ENCODE measurements at regions not wholly inside any gene's neighbourhood (a gene's known extent, or its start where the extent isn't known, plus 50 kb on each side); places are given as distances from the start of the nearest gene placed in this dataset.
A peak's percentile ranks its signal among the peaks of the same experiment; 100 is the strongest.

DNA sequence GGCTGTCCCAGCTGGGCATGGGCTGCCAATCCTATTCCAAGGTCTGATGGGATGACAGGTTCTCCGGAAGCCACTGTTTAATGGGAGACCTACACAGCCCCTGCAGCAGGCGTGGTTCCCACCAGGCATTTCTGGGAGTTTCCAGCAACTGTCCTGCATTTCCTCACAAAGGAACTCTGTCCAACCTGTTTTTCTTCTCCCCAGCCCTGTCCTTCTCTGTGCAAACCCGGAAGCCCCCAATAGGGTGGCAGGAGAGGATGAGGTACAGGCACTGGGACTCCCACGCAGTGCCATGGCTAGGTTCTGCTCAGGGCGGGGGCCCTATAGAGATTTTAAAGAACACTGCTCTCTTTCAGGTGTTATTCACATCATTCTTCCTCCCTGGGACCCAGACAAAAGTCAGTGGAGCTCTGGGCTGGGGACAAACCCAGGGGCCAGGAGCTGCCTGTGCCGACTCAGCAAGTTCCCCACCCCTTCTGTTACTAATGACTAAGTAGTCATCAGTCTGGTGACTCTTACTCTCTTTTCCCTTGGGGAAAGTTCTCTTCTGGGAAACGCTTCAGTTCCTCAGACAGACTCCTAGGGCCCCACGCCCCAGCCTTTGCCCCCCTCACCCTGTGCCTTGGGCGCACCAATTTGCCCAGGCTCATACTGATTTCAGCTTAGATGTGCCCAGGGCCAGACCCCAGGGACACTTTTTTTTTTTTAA, 97.7 kb downstream of the CD47 start:
- DNase-seq, result peak; percentile 53

DNA sequence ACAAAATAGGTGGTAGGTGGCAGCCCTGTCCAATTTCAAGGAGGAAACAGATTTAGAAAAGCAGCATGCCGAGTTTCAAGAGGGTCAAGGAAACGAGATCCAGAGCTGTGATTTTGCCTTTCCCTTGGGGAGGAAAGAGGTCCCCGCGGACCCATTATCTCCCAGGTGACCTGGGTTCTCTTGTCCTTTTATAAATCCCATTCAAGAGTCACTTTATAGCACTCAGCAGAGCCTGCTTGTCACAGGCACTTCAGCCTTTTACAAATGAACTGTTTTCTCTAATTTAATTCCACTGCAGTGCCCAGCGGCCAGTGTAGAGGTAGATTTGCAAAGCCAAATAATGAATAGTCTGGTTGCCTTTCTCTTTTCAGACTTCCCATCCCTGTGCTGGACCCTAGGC, 99.9 kb downstream of the CD47 start:
- DNase-seq, result no peak

DNA sequence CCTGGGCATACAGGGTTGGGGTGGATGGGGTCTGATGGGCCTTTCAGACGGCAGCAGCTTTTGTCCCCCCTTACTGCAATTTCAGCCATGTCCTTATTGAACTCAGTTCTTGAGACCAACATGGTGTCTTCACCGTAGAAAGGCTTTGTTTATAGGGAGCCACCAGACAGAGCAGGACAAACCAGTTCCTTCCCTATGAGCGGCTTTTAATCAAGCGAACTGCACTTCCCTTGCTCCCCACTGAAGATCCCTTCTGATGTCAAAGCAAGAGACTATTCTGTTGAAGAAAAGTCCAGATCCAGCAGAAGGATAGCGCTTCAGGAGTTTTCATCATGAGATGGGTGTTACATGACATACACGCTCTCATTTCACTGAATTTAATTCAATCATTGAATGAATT, 100.4 kb downstream of the CD47 start:
- DNase-seq, result no peak

DNA sequence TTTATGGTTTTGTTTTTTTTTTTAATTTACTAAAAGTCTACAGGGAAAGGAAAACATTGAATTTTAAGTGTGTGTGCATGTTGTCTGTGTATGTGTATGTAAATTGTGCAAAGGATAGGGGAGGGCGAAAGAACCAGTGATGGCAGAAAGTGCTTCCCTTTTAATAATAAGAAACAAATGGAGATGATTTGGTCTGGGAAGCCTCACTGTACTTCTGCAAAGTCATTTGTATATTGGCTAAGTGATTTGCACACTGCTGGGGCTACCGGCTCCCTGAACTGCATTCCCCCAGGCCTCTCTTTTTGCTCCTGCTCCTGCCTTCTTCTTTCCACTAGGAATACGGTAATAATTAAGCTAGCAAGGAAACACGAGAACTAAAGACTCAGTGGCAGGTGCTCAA, 101.2 kb downstream of the CD47 start:
- DNase-seq, result no peak

DNA sequence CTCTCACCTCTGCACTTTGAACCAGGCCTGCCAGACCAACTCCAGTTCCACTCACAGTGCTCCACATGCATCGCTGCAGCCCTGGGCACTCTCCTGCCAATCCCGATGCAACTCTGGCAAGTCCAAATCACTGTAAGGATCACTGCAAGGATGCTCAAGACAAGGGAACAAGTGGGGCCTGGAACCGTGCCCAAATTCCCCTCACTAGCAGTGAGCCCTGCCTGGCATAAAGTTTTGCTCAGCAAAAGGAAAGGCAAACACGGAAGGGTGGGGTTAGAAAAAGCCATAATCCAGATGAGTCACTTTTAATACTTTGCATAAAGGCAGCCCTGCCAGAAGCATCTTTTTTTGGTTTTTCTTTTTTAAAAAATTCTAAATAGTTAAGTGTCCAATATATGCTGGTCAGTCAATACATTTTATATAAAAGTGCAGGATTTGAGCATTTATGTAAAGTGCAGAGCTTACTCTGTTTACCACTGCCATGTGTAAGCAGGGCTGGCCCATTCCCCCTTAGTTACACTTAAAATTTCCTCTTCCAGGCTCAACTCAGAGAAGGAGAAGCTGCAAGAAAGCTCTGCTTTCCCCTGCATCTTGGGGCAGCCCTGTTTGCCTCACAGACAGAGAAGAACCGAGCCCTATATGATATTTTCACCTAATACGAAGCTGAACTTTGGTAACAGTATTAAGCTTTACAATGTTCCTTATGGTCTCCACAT, 102.2 kb downstream of the CD47 start:
- DNase-seq, result peak; percentile 71

DNA sequence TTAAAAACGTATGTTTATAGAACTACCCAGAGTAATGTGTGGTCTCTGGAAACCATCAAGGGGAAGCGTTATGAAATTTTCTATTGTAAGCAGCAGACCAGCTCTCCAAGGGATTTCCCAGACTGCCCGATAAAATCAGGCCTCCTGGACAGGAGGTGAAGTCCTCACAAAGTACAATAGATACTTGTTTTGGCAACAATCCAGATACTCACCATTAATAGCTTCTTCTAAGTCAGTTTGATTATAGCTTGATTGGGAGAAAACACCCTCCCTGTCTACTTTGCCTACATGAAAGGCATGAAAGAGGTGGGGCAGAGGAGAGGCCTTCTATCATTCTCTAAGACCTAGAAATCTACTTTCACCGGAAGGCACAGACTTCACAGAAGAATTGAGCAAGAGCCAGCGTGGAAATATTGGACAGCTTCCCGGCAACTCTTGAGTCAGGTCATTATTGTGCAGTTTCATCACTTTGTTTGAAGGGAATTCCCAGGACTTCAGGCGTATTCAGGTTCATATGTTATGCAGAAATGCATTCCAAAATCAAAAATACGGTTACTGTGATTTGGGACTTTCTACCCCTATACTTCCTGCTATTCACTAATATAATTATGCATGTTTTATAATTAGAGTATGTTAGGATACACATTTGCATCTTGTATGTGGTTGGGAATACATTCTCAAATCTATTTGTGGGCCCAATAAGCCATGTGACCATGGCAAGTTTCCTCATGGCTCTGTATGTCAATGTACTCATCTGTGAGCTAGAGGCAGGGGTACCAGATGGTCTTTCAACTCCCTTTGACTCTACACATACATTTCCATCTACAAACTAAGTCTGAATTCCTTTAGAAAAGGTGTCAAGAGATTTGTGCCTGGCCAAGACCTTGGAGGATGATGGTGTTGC, 103.5 kb downstream of the CD47 start:
- DNase-seq, result peak; percentile 96

DNA sequence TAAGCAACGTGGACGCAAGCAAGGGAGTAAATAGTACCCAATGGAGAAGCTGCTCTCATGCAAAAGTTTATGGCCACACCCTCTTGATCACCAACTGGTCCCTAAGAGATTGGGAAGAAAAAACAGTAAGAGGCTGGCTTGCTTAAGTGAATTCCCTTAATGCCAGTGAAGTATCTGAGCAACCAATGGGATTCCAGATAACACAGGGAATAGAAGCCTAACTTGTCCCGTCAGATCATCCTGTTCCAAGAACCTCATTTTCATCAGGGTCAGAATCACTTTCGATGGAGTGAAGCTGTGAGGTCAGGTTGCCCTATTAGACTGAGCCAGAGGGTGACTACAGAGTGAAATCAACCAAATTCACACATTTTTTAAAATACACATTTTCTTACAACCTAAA, 104.3 kb downstream of the CD47 start:
- no peak for DNase-seq

DNA sequence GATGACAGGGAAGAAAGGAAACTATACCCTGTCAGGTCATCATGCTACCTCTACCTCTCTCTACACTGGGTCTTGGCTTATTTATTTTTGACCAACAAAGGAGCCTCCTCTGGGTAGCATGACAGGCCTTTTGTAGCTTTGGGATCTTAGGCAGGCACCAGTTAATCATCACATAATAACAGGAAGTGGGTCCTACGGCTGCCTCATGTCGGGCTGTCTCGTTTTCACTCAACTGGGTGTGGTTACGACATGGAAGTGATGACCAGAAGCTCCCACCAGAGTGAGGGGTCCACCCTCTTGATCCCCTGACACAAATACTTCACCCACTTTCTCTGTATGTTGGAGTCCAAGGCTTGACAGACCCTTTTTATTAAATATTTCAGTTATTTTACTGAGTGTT, 105.3 kb downstream of the CD47 start:
- no peak for DNase-seq

DNA sequence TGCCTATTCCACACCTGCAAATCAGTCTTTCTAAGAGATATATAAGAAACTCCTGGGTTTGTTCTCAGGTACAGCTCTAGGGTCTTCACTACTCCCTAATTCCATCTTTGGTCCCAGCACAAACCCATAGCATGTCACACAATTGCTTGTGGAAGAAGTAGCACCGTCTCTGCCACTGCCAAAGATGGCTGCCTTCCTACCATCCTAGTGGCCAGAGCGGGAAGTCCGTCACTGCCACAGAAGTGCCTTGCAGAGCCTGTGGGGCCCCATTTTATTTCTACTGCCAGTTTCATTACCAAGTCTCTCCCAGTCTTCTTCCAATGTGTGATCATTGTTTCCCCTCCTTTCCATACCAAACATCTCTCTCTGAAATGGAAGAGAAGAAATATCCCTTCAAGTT, 107.6 kb downstream of the CD47 start:
- no peak for DNase-seq

DNA sequence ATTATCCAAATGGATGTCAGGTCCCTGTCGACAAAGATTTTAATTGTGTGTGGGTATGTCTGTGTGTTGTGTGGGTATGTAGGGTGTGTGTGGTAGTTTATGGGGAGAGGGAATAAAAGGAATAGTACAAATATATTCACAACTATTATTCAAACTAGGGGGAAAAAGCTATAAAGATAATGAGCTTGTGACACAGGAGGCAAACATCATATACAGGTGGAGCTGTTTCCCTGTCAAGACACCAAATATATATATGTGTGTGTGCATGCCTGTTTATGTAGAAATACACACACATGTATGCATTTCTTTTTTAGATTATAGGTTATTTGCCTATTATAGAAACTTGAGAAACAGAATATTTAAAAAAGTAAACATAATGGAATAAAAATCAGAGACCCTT, 108.7 kb downstream of the CD47 start:
- no peak for DNase-seq

DNA sequence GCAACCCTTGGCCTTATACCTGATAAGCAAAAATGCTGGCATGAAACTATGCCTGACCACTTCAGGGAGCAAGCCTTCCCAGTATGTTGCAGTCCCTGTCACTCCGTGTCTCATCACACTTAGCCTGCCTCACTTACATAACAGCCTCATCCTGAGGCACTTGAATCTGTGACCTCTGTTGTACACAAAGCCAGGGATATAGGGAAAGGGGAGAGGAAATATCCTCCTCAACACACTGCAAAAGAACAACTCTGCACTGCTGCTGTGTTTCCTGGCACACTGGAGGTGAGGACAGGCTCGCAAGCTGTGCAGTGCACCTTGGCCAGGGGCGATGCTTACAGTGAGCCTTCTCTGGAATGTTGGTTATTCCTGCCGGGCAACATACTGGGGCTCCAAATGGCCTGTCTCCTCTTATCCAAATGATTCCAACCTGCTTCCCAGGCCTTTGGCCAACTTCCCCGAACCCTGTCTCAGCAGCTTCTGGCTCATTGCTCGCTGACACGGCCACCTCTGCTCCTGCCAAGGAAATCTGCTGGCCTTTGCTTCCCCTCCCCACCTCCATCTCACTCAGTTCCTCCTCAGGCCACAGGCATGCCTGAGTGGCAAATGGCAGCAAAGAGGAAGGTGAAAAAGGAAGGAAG, 109.2 kb downstream of the CD47 start:
- no peak for DNase-seq

DNA sequence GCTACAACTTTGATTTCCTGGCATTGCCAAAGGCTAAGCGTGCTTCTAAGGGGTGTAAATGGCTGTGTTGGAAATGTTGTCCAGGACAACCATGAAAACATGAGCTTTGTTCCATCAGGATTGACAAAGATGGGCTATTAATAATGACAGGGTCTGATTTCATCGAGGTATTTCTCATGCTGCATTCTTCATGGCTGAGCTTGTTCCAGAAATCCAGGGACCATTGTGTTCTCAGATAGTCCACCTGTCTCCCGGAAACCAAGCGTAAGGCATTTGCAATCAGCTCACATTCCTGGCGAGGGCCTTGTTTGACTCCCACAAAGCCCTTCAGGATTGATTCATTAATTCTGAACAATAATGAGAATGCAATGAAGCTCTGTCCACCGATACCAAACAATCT, 111.3 kb downstream of the CD47 start:
- no peak for DNase-seq

DNA sequence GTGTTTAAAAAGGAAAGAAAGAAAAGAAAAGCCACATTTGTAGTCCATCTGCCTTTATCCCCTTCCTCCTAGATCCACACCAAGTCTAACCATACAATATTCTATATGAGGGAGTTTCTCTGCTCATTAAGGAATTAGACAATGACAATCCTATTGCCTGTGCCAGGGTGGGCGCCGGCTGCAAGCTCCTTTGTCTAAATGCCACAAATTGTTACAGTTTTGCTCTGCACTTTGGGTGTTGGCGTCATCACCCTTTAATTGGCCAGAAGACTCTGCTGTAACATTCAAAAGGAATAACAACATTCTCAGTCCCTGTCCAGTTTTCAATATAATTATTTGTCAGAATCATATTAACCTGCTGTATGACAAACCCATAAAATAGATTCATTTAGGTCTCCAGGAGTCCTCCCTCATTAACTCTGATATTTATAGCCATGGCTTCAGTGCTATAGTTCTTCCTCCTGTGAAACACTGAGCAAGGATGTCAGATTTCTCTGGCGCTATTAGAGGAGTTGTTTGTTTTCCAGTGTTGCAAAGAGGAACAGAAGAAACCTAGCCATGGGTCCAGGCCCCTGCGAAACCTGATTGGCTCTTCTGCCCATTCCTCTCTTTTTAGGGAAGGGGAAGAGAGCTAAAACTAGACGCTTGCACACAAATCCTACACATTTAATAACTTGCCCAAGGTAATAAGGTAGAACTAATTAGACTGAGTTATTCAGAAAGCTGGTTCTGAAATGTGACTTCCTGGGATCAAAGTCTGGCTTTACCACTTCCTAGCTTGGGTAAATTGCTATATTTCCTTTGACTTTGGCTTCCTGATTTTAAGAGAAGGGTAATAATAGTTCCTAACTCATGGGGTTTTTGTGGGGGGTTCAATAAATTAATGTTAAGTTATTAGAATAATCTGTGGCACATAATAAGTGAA, 112.4 kb downstream of the CD47 start:
- no peak for DNase-seq

DNA sequence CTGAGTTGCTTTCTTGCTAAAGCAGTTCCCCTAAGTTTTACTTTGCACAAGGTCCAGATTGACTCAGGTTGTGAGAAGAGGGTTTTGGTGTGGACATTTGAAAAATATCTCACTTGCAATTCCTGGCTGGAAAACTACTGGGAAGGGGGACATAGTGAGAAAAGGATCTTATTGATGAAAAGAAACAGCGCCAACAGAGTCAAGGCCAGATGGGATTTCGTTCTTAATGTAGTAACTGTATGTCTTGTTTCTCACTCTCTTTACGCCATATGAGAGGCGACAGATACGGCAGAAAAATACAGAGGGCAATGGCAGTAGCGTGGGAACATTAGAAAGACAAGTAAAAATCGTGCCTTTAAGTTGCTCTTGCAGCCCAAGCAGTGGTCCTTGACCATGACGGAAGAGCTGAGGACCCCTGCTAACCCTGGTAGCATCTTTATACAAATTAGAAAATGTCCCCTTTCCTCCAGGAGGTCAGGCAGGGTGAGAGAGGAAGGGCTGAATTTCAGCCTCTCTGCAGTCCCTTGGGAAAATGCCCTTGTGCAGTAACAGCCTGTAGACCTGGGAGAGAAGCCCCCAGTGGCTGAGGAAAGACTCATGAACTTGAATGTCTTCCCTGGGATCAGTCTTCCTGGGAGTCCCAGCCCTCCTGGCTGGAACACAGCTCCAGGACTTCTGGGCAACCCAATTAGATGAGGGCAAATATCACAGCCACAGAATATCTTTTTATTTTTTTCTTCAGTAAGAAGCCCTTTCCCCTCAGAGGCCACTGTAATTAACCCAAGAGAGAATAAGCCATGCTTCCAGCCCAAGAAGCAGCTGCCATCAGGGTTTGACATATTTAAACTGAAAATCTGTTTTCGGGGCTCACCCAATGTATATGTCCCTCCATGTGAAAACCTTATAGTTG, 113.4 kb downstream of the CD47 start:
- no peak for DNase-seq

DNA sequence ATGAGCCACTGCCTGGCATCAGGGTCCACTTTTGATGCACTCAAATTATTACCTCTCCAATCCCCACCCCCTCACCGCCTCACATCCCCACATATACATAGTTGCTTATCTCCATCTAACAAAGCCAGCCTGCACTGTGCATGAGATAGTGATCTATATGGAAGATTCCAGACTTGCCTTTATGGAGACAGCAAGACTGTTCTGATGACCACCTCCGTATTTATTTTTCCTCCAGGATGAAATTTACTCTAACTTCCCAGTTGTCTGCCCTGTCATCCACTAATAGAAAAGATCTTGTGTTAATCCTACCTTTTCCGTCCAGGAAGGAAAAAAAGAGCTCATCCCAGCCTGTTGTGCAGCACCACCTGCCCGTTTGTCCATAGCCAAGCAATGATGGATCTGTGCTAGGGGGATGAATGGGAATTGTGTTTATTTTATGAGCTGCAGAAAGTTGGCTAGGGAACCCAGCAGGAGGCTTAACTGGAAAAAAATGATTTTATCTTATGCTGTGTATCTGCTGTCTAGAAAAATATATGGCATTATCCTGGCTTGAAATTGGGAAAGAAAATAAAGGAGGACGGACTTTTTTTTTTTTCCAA, 114.5 kb downstream of the CD47 start:
- DNase-seq, result no peak

DNA sequence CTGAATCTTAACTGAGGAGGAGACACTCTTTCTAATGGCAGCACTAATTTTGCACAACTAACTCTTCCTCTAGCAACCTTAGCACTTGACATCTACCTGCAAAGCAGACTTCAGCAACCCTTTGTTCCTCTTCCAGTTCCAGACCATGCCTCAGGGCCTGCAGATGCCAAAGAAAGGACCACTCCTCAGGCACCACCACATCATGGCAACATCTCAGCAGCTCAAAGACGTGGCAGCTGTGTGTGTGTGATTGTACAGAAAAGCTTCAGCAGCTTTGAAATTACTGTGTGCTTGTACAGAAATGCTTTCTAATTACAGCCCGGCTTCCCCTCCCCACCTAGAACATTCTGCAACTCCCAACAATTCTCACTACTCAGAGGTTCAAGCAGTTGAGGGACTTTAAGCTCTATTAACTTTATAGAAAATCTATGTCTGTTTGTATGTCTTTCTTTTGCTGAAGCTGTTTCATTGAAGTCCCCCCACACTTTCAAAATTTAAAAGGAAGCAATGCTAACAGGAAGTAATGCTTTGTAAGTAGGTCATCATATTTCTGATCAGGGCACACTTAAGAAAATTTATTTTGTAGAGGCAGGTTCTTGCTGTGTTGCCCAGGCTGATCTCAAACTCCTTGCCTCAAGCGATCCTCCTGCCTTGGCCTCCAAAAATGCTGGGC, 115.2 kb downstream of the CD47 start:
- DNase-seq, result no peak

DNA sequence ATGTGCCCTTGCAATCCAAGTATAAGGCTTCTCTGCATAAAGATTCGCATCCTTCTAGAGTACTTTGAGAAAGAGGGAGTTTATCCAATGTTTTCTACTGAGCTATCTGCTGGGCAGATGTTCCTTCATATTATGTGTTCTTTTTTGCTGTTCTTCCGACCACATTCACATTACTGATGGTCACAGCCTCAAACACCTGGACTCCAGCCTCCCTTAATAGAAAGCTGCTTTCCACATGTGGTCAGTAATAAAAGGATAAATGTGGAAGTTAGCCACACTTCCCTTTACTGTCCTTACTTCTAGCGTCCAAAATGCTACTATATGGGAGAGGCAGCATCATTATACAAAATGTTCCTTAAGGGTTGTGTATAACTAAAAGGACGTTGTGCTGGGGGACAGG, 116.9 kb downstream of the CD47 start:
- DNase-seq, result no peak

DNA sequence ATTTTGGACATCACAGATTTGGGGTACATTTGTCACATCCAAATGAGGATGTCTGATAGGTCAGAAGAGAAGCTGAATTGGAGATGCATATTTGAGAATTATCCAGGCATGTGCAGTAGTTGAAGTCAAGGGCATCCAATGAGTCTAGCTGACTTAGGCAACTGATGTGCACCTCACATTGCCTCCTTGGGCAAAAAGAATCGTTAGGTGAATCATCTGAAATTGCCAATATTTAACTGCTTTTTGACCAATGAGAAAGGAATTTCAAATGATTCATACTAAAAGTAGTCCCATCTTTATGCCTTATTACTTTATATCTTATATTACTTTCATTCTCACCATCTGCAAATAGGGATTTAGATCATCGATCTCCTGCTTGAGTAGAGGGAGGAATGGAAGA, 117.7 kb downstream of the CD47 start:
- DNase-seq, result peak; percentile 45

DNA sequence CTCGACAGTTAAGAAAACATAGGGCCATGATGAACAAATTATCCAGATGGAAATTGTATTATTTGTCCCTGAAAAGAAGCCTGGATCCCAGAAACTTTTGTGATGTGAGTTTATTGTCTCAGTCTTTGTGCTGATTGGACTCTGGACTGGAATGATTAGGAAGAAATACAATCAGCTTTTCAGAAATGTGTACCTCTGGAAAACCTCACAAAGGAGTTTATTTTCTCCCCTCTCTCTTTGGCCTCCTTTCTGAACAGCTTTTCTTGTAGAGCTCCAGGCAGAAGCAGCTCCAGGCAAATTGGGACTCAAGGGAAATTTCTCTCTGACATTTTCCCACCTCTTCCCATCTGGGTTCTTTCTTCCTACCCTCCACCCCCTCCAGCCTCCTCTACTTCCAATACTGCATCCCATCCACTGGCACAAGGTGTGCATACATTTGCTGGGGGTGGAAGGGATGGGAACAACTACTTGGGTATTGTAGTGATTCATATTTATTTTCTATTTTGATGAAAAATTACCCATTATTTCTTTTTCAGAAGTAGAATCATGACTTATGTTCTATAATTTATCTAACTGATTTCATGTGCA, 119.7 kb downstream of the CD47 start:
- DNase-seq, result no peak

All from fibroblast of skin of right quadriceps (primary cell).